ELR (cell line): ENCODE measurements at regions not wholly inside any gene's neighbourhood (a gene's known extent, or its start where the extent isn't known, plus 50 kb on each side); places are given as distances from the start of the nearest gene placed in this dataset.
"Not testable (repeated sequence)": the region's sequence is repeated elsewhere in the genome, so short reads cannot be mapped to it uniquely, and the experiment has no call there.

Experiments used
- DNase-seq: peaks from one replicate; pipeline ENCODE4 v3.0.0-alpha.2; 2015; ENCODE audit warnings: low read depth

DNA sequence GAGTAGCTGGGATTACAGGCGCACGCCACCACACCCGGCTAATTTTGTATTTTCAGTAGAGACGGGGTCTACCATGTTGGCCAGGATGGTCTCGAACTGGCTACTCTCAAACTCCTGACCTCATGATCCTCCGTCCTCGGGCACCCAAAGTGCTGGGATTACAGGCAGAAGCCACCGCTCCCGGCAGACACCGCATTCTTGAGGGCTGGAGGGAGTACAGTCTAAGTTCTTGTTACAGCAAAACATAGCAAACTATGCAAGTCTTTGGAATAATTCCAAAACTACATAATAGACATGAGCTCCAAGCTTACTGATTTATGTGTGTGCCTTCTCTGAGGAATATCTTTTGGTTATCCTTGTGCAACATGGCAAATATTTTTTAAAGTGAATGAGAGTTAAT, 299.1 kb upstream of the ZNF658 start:
- DNase-seq = not testable (repeated sequence)

- not testable (repeated sequence) for DNase-seq
These were observed 268.9 kb upstream of the ZNF658 start for GRCh38 chr9:66631521-66632046.

GRCh38 chr9:66647675-66648074, 252.8 kb upstream of the ZNF658 start:
- DNase-seq = not testable (repeated sequence)

DNA sequence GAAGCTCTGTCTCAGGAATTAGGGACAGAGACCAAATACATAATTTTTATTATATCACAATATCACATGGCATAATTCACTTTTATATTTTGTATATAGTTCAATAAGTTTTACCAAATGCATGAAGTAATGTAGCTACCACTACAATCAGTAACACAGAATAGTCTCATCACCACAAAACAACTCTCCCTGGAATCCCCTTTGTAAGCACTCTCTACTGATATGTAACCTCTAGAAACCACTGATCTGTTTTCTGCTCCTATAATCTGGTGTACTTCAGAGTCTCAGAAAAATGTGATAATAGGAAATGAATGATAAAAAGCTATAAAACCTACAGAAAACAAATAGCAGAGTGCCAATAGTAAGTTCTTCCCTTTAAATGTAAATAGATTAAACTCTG, 210.3 kb upstream of the ZNF658 start:
- DNase-seq = not testable (repeated sequence)

- not testable (repeated sequence) for DNase-seq
These were observed 204.8 kb upstream of the ZNF658 start for GRCh38 chr9:66695561-66696240.

GRCh38 chr9:66697343-66698065, 203.0 kb upstream of the ZNF658 start:
- DNase-seq = not testable (repeated sequence)

DNA sequence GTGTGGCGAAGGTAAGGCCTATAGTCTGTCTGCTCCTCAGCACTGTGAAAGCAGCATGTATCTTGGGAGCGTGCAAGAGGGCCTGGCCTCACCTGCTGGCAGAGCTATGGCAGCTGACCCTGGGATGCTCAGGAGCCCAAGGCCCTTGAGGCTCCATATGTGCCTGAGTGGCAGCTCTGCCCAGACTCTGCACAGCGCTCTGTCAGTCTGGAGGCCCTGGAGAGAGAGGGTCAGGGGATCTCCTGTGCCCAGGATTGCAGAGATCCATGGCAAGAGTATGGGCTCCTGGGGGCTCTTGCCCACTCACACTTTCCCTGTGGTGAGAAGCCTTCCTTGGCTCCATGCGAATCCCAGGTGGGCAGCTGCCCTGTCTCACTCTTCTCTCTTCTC, 202.5 kb upstream of the ZNF658 start:
- not testable (repeated sequence) for DNase-seq

GRCh38 chr9:66701411-66702377, 198.8 kb upstream of the ZNF658 start:
- DNase-seq = not testable (repeated sequence)

GRCh38 chr9:66711553-66711952, 189.0 kb upstream of the ZNF658 start:
- DNase-seq = not testable (repeated sequence)

- not testable (repeated sequence) for DNase-seq
These were observed 187.7 kb upstream of the ZNF658 start for GRCh38 chr9:66712870-66713269.

GRCh38 chr9:66713552-66713951, 187.0 kb upstream of the ZNF658 start:
- not testable (repeated sequence) for DNase-seq

DNA sequence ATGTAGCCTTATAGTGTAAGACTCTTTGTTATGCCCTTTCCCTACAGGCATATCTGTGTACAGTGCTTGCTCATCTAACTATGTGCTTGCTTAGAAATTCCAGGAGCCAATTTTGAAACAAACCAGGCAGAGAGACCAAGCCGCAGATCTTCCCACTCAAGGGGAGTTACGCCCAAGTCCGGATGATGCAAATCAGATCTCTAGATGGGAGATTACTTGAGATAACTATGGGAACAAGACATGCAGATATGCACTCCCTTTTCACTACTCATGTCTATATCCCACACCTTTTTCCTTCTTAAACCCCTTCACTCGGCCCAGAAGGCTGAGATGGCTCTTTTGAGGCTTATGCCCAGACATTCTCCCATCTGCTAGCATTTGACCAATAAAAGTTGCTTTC, 179.7 kb upstream of the ZNF658 start:
- DNase-seq = not testable (repeated sequence)

- DNase-seq = not testable (repeated sequence)
These were observed 173.0 kb upstream of the ZNF658 start for GRCh38 chr9:66727540-66727939.

GRCh38 chr9:66736686-66737085, 163.8 kb upstream of the ZNF658 start:
- not testable (repeated sequence) for DNase-seq

DNA sequence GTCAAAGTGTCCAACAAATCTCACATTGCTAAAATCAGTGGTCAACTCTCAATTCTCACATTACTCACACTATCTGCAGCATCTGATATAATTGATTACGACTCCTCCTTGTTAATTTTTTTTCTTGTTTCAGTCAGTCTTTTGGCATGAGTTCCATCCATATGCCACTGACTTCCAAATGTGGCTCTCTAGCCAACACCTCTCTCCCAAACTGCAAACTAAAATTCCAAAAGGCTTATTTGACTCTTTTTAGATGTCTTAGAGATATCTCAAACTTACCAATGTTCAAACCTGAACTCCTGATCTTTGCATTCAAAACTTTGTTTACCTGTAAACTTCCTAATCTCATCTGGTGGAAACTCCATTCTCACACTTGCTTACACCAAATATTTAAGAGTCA, 162.1 kb upstream of the ZNF658 start:
- not testable (repeated sequence) for DNase-seq

DNA sequence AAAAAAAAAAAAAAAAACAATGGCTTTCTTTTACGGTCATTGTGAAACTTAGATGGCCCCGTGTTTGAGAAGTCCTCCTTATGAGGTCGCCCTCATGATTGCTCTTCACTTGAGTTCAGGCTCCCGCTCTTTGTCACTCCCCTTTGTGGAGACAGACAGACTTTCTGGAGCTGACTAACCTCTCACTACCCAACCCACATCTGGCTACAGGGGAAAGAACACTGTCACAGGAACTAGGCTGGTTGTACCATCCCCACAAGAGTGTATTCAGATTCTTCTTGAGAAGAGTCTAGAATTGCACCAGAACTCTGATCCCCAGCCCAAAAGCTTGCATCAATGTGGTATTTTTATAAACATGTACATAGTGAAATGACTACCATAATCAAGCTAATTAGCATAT, 160.4 kb upstream of the ZNF658 start:
- not testable (repeated sequence) for DNase-seq

- DNase-seq = not testable (repeated sequence)
These were observed 154.7 kb upstream of the ZNF658 start for GRCh38 chr9:66745846-66746245.

DNA sequence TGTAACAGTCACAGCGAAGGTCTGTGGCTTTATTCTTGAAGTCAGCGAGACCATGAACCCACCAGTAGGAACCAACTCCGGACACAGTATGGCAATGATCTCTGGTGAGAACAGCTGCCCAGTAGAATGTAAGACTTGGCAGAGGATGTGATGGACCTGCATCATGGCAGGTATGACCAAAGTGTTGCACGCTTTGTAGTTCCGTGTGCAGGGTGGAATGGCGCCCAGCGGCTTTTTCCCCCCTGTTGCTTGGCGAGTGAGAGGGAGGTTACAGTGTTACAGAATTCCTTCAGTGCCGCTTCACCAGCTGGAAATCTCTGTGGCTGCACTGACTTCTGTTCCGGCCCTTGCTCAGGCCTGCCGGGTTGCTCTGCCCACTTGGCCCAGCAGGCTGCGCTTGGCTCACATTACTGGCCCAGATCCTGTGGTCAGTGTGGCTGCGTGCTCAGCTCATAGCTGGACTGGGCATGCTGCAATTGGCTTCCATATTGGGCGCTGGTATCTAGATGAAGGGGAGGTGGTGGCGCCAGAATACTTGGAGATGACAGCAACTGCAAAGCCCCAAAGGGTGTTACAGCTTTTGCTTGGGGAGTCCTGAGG, 148.1 kb upstream of the ZNF658 start:
- DNase-seq = not testable (repeated sequence)

GRCh38 chr9:66759825-66760492, 140.6 kb upstream of the ZNF658 start:
- DNase-seq = not testable (repeated sequence)

GRCh38 chr9:66764799-66765493, 135.6 kb upstream of the ZNF658 start:
- DNase-seq = not testable (repeated sequence)
